Lower leg skin (tissue), 4 donors: ENCODE measurements at regions not wholly inside any gene's neighbourhood (a gene's known extent, or its start where the extent isn't known, plus 50 kb on each side); places are given as distances from the start of the nearest gene placed in this dataset.

ENCODE experiments used
- DNase-seq, 2 donors: peaks; one replicate each; pipeline ENCODE4 v3.0.0-alpha.2; 2019; ENCODE audit warnings: low spot score in 2 of 2
- H3K4me3 ChIP-seq: fragments of 200-600 bp; sonication (generic); 2 replicates; pipeline ENCODE4 v1.5.1; 2017; ENCODE audit warnings: mild to moderate bottlenecking, low read depth; ENCODE audit not compliant: poor library complexity, severe bottlenecking
- CTCF ChIP-seq, 3 donors: fragments of 450-650 bp; IDR thresholded peaks; one replicate each; pipeline ENCODE4 v1.5.1; 2016; ENCODE audit warnings: antibody characterized with exemption in 3 of 3, mild to moderate bottlenecking in 3 of 3, moderate library complexity in 2 of 3
- POLR2A ChIP-seq, 2 donors: fragments of 450-650 bp; IDR thresholded peaks; one replicate each; pipeline ENCODE4 v1.6.1; 2016 to 2017; ENCODE audit warnings: antibody characterized with exemption in 2 of 2, mild to moderate bottlenecking in 1 of 2, moderate library complexity in 1 of 2
- WGBS, 2 donors: methylation state at CpG; one replicate each; pipeline ENCODE4 v1.1.5; 2018; 5-methylcytosine and 5-hydroxymethylcytosine counted together
- intact Hi-C: fragments of 100-400 bp; cut with DNase I; formaldehyde crosslinking; loops from one replicate; pipeline ENCODE4 v1.15.0; 2023; ENCODE audit warnings: low total_unique reads

GRCh38 chr11:119864836-119865235 lies 135.8 kb upstream of the NECTIN1 start:
- no peak overlapping the region for H3K4me3 ChIP-seq
- intact Hi-C loops: no loop called here
- TF ChIP-seq CTCF (IDR thresholded peaks at IDR 0.05) (no peak), POLR2A (IDR thresholded peaks at IDR 0.05) (no peak)
- DNase-seq: no peak
- whole genome bisulfite sequencing, 2 donors: 65 to 80% methylated on average over 7 of the region's 7 CpGs

- no peak for DNase-seq
- intact Hi-C loops: no loop called here
- 60 to 66% methylated on average over 17 of the region's 17 CpGs for WGBS, 2 donors
- no peak overlapping the region for H3K4me3 ChIP-seq
- TF ChIP-seq POLR2A (IDR thresholded peaks at IDR 0.05): no peak
- no peak for TF ChIP-seq CTCF (IDR thresholded peaks at IDR 0.05)
Measured at GRCh38 chr11:119863851-119864601, 135.0 kb upstream of the NECTIN1 start.

- DNase-seq: no peak
- intact Hi-C loops: no loop called here
- H3K4me3 ChIP-seq: no peak overlapping the region
- TF ChIP-seq CTCF (IDR thresholded peaks at IDR 0.05): no peak
- no peak for TF ChIP-seq POLR2A (IDR thresholded peaks at IDR 0.05)
- 83 to 89% methylated on average over 8 of the region's 8 CpGs for WGBS, 2 donors
Measured at GRCh38 chr11:119863236-119863635, 134.2 kb upstream of the NECTIN1 start.

- DNase-seq: no peak
- intact Hi-C loops: no loop called here
- 57 to 71% methylated on average over 5 of the region's 5 CpGs for WGBS, 2 donors
- TF ChIP-seq POLR2A (IDR thresholded peaks at IDR 0.05): no peak
- no peak for TF ChIP-seq CTCF (IDR thresholded peaks at IDR 0.05)
- H3K4me3 ChIP-seq: no peak overlapping the region
Measured at GRCh38 chr11:119861160-119861559, 132.2 kb upstream of the NECTIN1 start.

- intact Hi-C loops: no loop called here
- H3K4me3 ChIP-seq: no peak overlapping the region
- WGBS, 2 donors: 68 to 69% methylated on average over 5 of the region's 5 CpGs
- no peak for DNase-seq
- TF ChIP-seq POLR2A (IDR thresholded peaks at IDR 0.05) (no peak), CTCF (IDR thresholded peaks at IDR 0.05) (no peak)
Measured at GRCh38 chr11:119860561-119861094, 131.6 kb upstream of the NECTIN1 start.
